Lung (tissue), 11 donors: ENCODE measurements at regions not wholly inside any gene's neighbourhood (a gene's known extent, or its start where the extent isn't known, plus 50 kb on each side); places are given as distances from the start of the nearest gene placed in this dataset.
A peak's percentile ranks its signal among the peaks of the same experiment; 100 is the strongest.

ENCODE experiments used
- ATAC-seq: fragments of 200-7000 bp; cut with Tn5 transposase; one replicate; pipeline ENCODE4 v1.9.1; 2020; ENCODE audit warnings: moderate number of reproducible peaks; ENCODE audit not compliant: insufficient read depth, low FRiP score
- DNase-seq, 3 donors: peaks; one replicate each; pipeline ENCODE4 v3.0.0-alpha.2; 2013 to 2017
- H3K27ac ChIP-seq, 2 donors: one replicate each; pipeline ENCODE4 v1.5.1; 2013; ENCODE audit warnings: mild to moderate bottlenecking in 2 of 2, moderate library complexity in 2 of 2, control low read depth in 1 of 2, inconsistent platforms in 1 of 2, low read depth in 1 of 2, low read length in 1 of 2
- H3K27me3 ChIP-seq, 3 donors: one replicate each; pipeline ENCODE4 v1.5.1; 2013; ENCODE audit warnings: low read length in 2 of 3; ENCODE audit not compliant: control insufficient read depth in 3 of 3, insufficient read depth in 3 of 3
- H3K36me3 ChIP-seq, 4 donors: one replicate each; pipeline ENCODE4 v1.5.1; 2013; ENCODE audit warnings: low read length in 4 of 4, mild to moderate bottlenecking in 1 of 4, moderate library complexity in 1 of 4; ENCODE audit not compliant: control insufficient read depth in 4 of 4, insufficient read depth in 4 of 4
- H3K4me1 ChIP-seq, 5 donors: one replicate each; pipeline ENCODE4 v1.5.1; 2013; ENCODE audit warnings: low read length in 5 of 5, mild to moderate bottlenecking in 2 of 5, moderate library complexity in 1 of 5; ENCODE audit not compliant: control insufficient read depth in 5 of 5, insufficient read depth in 5 of 5
- H3K4me3 ChIP-seq: one replicate; pipeline ENCODE4 v1.5.1; 2013; ENCODE audit warnings: mild to moderate bottlenecking, control low read depth, moderate library complexity
- H3K9ac ChIP-seq, 2 donors: one replicate each; pipeline ENCODE4 v1.5.1; 2013; ENCODE audit warnings: low read length in 2 of 2, control low read depth in 1 of 2; ENCODE audit not compliant: insufficient read depth in 1 of 2
- H3K9me3 ChIP-seq, 4 donors: one replicate each; pipeline ENCODE4 v1.5.1; 2013; ENCODE audit warnings: low read length in 3 of 4, mild to moderate bottlenecking in 1 of 4, moderate library complexity in 1 of 4; ENCODE audit not compliant: control insufficient read depth in 4 of 4, insufficient read depth in 3 of 4
- WGBS, 2 donors: extraction: QIAGEN DNeasy Blood & Tissue Kit; methylation state at CpG; one replicate each; pipeline ENCODE4 v1.1.7; 2013; 5-methylcytosine and 5-hydroxymethylcytosine counted together
- TF ChIP-seq, protein P1 (sequence below): IDR thresholded peaks from 2 replicates; pipeline ENCODE4 v1.5.1; 2012; ENCODE audit warnings: mild to moderate bottlenecking; ENCODE audit errors: control extremely low read depth, extremely low read depth
- donor health status: control.
- donor health status: control.
- donor health status: Bipolar disorder and iron deficiency.
- donor health status: healthy.
- donor health status: DM: yes; HTN: yes; CAD: no.

DNA sequence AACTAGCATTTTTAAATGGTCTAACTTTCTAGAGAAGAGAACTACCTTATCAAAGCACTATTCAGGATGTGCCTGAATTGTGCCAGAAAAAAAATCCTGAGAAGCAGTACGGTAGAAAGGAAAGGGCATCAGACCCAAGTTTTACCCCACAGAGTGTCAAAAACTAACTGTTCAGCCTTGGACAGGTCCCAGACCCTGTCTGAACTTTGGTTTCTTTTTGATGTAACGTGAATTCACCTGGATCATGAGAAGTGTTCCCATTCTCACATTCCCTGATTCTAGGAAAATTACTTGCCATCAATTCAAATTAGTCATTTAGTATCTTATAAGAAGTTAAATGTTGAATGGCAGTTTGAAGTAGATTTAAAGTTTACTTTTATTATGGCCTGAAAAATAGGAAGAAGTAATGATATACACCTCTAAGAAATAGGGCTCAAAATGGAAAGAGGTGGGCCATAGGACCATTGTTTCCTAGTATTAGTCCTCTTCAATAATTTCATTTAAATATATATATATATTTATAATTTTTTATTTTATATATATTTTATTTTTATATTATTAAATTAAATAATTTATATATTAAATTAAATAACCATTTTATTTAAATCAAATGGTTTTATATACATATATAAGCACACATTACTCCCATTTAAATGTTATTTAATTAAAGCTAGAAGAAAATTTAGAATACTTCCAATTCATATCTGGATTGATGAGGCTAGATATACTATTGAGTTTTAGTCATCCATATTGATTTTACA lies 181.9 kb upstream of the PPARGC1A start:
- no peaks in the 10 kb centered on the region for H3K27me3 ChIP-seq
- WGBS, 2 donors = 87% methylated on average over 2 of the region's 2 CpGs
- ATAC-seq (no peak), DNase-seq (no peak)
- H3K27ac ChIP-seq = no peak overlapping the region
- no peaks in the 10 kb centered on the region for H3K36me3 ChIP-seq
- no peak overlapping the region for H3K4me3 ChIP-seq
- H3K4me1 ChIP-seq = peaks cover 0 to 6% (median 0%) of the 10 kb centered on the region in 5 donors
- TF ChIP-seq, protein P1, sequence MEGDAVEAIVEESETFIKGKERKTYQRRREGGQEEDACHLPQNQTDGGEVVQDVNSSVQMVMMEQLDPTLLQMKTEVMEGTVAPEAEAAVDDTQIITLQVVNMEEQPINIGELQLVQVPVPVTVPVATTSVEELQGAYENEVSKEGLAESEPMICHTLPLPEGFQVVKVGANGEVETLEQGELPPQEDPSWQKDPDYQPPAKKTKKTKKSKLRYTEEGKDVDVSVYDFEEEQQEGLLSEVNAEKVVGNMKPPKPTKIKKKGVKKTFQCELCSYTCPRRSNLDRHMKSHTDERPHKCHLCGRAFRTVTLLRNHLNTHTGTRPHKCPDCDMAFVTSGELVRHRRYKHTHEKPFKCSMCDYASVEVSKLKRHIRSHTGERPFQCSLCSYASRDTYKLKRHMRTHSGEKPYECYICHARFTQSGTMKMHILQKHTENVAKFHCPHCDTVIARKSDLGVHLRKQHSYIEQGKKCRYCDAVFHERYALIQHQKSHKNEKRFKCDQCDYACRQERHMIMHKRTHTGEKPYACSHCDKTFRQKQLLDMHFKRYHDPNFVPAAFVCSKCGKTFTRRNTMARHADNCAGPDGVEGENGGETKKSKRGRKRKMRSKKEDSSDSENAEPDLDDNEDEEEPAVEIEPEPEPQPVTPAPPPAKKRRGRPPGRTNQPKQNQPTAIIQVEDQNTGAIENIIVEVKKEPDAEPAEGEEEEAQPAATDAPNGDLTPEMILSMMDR = no peak
- no peak overlapping the region for H3K9ac ChIP-seq
- peaks cover 0 to 3% (median 0%) of the 10 kb centered on the region in 4 donors for H3K9me3 ChIP-seq

DNA sequence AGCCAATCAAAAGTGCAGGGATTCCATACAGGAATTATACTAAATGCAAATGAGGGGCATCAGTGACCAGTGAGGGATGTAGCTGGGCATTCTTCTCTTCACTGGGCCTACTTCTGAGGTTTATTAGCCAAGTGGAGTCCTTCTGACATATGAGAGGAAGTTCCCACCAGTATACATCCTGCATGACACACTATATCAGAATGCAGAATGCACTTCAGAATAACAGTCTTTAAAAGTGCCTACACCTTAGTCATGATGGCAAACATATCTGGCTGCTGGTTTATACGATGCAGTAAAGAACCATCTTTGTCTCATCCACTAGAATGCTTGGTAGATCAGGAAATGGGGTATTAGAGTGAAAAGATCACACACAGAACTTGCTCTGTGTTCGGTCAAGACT lies 180.3 kb upstream of the PPARGC1A start:
- Histone ChIP-seq H3K36me3 (no peaks in the 10 kb centered on the region), H3K4me1 (peaks cover 0 to 6% (median 0%) of the 10 kb centered on the region in 5 donors), H3K4me3 (no peak overlapping the region), H3K27me3 (no peaks in the 10 kb centered on the region), H3K9me3 (peaks cover 0 to 3% (median 0%) of the 10 kb centered on the region in 4 donors), H3K27ac (no peak overlapping the region), H3K9ac (no peak overlapping the region)
- WGBS, 2 donors = 72 to 75% methylated on average over 2 of the region's 2 CpGs
- TF ChIP-seq, protein P1 = no peak
- ATAC-seq (no peak), DNase-seq (no peak)

DNA sequence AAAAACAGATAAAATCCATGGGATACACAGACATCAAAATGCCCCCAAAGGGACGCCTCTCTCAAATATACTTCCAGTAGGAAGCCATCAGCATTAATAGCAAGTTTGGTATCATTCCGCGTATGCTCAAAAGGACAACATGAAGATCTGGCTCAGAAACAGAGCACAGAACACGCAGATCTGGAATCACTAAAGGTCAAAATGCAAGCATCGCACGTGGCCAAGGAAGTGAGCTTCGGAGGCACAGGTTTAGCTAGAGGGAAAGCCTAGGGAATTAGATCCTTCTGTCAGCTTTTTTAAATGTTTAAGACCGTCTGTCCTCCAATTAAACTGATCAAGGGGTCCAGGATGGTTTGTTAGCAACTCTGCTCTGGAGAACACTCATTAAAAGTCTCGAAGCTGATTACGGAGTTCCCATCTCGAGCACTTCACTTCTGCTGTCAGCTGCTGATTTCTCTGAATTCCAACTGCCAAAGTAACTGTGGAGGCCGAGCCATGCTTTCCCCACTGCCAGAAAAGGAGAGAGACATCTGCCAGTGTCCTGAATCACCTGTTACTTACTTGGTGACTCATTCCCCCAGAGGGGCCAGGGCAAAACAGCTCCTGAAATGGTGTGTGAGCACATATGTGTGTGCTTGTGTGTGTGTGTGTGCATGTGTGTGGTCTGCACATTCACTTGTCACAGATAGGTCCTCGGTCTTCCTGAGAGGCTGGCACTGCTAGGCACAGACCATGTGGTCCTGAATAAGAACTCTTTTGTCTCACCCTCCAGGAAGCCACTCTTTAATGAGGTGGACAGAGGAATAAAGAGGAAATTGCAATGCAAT lies 177.7 kb upstream of the PPARGC1A start:
- TF ChIP-seq, protein P1 = no peak
- Histone ChIP-seq H3K9ac (no peak overlapping the region), H3K27ac (peak overlapping the region in 1 of 2 donors; percentile 91), H3K27me3 (no peaks in the 10 kb centered on the region), H3K4me3 (no peak overlapping the region), H3K9me3 (peaks cover 0 to 3% (median 0%) of the 10 kb centered on the region in 4 donors), H3K4me1 (peaks cover 0 to 8% (median 0%) of the 10 kb centered on the region in 5 donors), H3K36me3 (no peaks in the 10 kb centered on the region)
- WGBS, 2 donors = 79 to 86% methylated on average over 13 of the region's 13 CpGs
- ATAC-seq = no peak
- DNase-seq = no peak
